ENCODE measurements at regions not wholly inside any gene's neighbourhood (a gene's known extent, or its start where the extent isn't known, plus 50 kb on each side); places are given as distances from the start of the nearest gene placed in this dataset.

- ATAC-seq (no peak), DNase-seq (no peak)
- TF ChIP-seq, protein P1, sequence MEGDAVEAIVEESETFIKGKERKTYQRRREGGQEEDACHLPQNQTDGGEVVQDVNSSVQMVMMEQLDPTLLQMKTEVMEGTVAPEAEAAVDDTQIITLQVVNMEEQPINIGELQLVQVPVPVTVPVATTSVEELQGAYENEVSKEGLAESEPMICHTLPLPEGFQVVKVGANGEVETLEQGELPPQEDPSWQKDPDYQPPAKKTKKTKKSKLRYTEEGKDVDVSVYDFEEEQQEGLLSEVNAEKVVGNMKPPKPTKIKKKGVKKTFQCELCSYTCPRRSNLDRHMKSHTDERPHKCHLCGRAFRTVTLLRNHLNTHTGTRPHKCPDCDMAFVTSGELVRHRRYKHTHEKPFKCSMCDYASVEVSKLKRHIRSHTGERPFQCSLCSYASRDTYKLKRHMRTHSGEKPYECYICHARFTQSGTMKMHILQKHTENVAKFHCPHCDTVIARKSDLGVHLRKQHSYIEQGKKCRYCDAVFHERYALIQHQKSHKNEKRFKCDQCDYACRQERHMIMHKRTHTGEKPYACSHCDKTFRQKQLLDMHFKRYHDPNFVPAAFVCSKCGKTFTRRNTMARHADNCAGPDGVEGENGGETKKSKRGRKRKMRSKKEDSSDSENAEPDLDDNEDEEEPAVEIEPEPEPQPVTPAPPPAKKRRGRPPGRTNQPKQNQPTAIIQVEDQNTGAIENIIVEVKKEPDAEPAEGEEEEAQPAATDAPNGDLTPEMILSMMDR (IDR thresholded peaks at IDR 0.05) = no peak
- no peak overlapping the region for H3K27ac ChIP-seq
- WGBS, 4 donors = 90 to 95% (median 92%) methylated on average over 4 of the region's 4 CpGs
- H3K9me3 ChIP-seq = no peaks in the 10 kb centered on the region
- no peaks in the 10 kb centered on the region for H3K27me3 ChIP-seq
- intact Hi-C loops (cut with DNase I) = loop anchor here in 1 of 10 donors (10.0 kb wide), 1 partner anchor 304 kb away; the partner anchor contains the start of gene SOX9
- H3K4me3 ChIP-seq = no peak overlapping the region
- no peaks in the 10 kb centered on the region for H3K4me1 ChIP-seq
- H3K36me3 ChIP-seq = no peaks in the 10 kb centered on the region
Measured at GRCh38 chr17:72429066-72429638, 308.3 kb downstream of the SOX9 start.

DNA sequence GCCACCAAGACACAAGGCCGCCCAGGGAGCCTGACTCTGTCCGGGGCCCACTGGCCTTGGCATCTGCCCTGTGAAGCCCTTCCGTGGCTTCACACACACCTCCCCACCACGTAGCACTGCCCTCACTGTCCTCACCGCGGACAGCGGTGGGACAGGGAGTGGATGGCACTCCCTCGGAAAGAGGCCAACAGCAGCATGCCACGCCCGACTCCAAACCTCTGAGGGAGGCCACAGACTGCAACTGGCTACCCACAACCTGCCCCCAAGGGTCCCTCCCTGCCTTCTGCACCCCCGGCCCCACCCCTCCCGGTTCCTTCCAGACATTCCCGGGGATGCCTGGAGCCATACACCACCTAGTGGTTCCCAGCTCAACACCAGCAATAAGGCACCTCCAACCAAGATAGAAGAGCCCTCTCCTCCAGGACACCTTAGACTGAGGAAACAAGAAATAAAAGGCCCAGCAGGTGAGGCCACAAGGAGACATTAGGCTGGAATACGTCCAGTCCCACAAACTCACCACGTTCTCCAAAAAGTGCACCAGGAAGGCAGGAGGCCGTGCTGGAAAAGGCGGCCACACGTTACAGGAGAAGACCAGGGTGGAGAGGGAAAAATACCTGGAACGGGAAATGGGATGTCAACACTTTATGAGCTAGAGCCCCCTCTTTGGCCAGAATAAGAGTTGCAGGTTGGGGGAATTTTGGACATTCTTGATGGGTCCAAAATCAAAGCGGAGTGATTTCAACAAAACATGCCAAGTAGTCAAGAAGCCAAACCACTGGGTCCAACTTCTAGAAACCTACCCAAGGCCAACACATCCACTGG lies 310.0 kb downstream of the SOX9 start:
- TF ChIP-seq, protein P1 (IDR thresholded peaks at IDR 0.05) = peak in 2 of 12 donors; percentile 12 to 14
- TF ChIP-seq POLR2A (IDR thresholded peaks at IDR 0.05) = no peak
- intact Hi-C loops (cut with DNase I) = no loop called here
- DNase-seq = no peak

GRCh38 chr17:72432143-72432621 lies 311.4 kb downstream of the SOX9 start:
- Histone ChIP-seq H3K27me3 (no peaks in the 10 kb centered on the region), H3K36me3 (no peaks in the 10 kb centered on the region), H3K27ac (no peak overlapping the region), H3K4me1 (no peaks in the 10 kb centered on the region), H3K9me3 (no peaks in the 10 kb centered on the region), H3K4me3 (no peak overlapping the region)
- WGBS, 4 donors = 57 to 61% (median 58%) methylated on average over 11 of the region's 11 CpGs
- intact Hi-C loops (cut with DNase I) = no loop called here
- TF ChIP-seq POLR2A (IDR thresholded peaks at IDR 0.05) = no peak
- TF ChIP-seq, protein P1 (IDR thresholded peaks at IDR 0.05) = no peak
- no peak for ATAC-seq
- DNase-seq = no peak

More for the DNA sequence above, 310.0 kb downstream of the SOX9 start:
- WGBS, 4 donors = 76 to 80% (median 77%) methylated on average over 19 to 20 of the region's 20 CpGs
- Histone ChIP-seq H3K36me3 (no peaks in the 10 kb centered on the region), H3K4me1 (no peaks in the 10 kb centered on the region), H3K4me3 (no peak overlapping the region), H3K27ac (no peak overlapping the region), H3K9me3 (no peaks in the 10 kb centered on the region), H3K27me3 (no peaks in the 10 kb centered on the region)
- peak in 2 of 4 donors; percentile 31 to 60 for ATAC-seq

DNA sequence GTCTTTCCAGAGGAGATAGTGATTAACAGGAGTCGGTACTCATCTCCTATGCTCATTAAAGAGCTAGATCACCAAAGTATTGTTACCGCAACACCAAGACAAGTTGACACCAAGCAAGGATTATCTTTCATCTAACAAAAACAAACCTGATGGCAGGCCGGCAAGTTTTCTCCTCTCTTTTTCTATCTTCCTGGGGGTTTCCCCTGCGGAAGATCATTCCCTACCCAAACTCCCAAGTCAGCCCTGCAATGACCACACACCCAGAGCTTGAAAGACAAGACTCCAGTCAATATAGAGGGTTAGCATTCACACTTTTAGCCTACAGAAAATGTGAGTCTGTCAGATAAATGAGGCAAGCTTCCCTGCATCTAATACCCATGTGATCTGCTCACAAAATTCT lies 312.1 kb downstream of the SOX9 start:
- Histone ChIP-seq H3K4me1 (no peaks in the 10 kb centered on the region), H3K27me3 (no peaks in the 10 kb centered on the region), H3K9me3 (no peaks in the 10 kb centered on the region), H3K27ac (no peak overlapping the region), H3K4me3 (no peak overlapping the region), H3K36me3 (no peaks in the 10 kb centered on the region)
- no peak for ATAC-seq
- DNase-seq = no peak
- intact Hi-C loops (cut with DNase I) = no loop called here
- WGBS, 4 donors = 52 to 64% (median 60%) methylated on average over 4 of the region's 4 CpGs
- TF ChIP-seq, protein P1 (IDR thresholded peaks at IDR 0.05) = no peak
- TF ChIP-seq POLR2A (IDR thresholded peaks at IDR 0.05) = no peak

Data from heart left ventricle (tissue), 16 donors.